ENCODE measurements at regions not wholly inside any gene's neighbourhood (a gene's known extent, or its start where the extent isn't known, plus 50 kb on each side); places are given as distances from the start of the nearest gene placed in this dataset.

DNA sequence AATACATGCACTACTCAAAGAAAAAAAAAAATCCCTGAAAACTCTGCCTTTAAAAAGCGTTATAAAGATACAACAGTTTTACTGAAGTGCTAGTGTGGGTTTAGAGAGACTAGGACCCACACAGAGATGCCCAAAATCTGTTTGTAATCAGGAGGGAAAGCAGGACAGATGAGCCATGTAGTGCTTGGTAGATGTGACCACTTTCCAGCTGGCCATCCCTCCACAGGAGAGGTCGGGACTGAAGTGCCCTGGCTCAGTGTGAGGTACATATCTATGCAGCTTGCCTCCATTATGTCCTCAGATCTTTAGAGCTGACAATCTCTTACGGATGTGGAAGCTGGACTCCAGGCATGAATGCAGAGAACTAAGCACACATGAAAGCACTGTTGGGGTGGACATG is 57.5 kb upstream of the NANOGP8 start:
- TF ChIP-seq, protein P1, sequence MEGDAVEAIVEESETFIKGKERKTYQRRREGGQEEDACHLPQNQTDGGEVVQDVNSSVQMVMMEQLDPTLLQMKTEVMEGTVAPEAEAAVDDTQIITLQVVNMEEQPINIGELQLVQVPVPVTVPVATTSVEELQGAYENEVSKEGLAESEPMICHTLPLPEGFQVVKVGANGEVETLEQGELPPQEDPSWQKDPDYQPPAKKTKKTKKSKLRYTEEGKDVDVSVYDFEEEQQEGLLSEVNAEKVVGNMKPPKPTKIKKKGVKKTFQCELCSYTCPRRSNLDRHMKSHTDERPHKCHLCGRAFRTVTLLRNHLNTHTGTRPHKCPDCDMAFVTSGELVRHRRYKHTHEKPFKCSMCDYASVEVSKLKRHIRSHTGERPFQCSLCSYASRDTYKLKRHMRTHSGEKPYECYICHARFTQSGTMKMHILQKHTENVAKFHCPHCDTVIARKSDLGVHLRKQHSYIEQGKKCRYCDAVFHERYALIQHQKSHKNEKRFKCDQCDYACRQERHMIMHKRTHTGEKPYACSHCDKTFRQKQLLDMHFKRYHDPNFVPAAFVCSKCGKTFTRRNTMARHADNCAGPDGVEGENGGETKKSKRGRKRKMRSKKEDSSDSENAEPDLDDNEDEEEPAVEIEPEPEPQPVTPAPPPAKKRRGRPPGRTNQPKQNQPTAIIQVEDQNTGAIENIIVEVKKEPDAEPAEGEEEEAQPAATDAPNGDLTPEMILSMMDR (conservative IDR thresholded peaks at IDR 0.05; ENCODE audit: low read length), result no peak
- no peak for TF ChIP-seq EZH2phosphoT487 (IDR thresholded peaks at IDR 0.05; ENCODE audit: borderline replicate concordance)
